ENCODE measurements at regions not wholly inside any gene's neighbourhood (a gene's known extent, or its start where the extent isn't known, plus 50 kb on each side); places are given as distances from the start of the nearest gene placed in this dataset.
"Not testable (repeated sequence)": the region's sequence is repeated elsewhere in the genome, so short reads cannot be mapped to it uniquely, and the experiment has no call there.

- not testable (repeated sequence) for H3K27ac ChIP-seq; DNase-seq (ENCODE audit: low read depth, low spot score)
These were observed 50.8 kb upstream of the GRIN2B start for GRCh38 chr12:14032191-14032590.

GRCh38 chr12:14043776-14044175 lies 62.4 kb upstream of the GRIN2B start:
- no peak for DNase-seq (ENCODE audit: low read depth, low spot score)
- no peak overlapping the region for H3K27ac ChIP-seq

GRCh38 chr12:14048941-14049545 lies 67.6 kb upstream of the GRIN2B start:
- no peak for DNase-seq (ENCODE audit: low read depth, low spot score)
- no peak overlapping the region for H3K27ac ChIP-seq

GRCh38 chr12:14057895-14058294 lies 76.5 kb upstream of the GRIN2B start:
- no peak overlapping the region for H3K27ac ChIP-seq
- no peak for DNase-seq (ENCODE audit: low read depth, low spot score)

- no peak overlapping the region for H3K27ac ChIP-seq
- no peak for DNase-seq (ENCODE audit: low read depth, low spot score)
These were observed 77.3 kb upstream of the GRIN2B start for GRCh38 chr12:14058717-14059116.

- no peak overlapping the region for H3K27ac ChIP-seq
- peak; percentile 44 for DNase-seq (ENCODE audit: low read depth, low spot score)
These were observed 78.1 kb upstream of the GRIN2B start for GRCh38 chr12:14059548-14059947.

GRCh38 chr12:14065616-14066015 lies 84.2 kb upstream of the GRIN2B start:
- DNase-seq (ENCODE audit: low read depth, low spot score) = no peak
- peak overlapping the region; percentile 22 for H3K27ac ChIP-seq

- DNase-seq (ENCODE audit: low read depth, low spot score) = peak; percentile 78
- peak overlapping the region; percentile 22 for H3K27ac ChIP-seq
These were observed 84.6 kb upstream of the GRIN2B start for GRCh38 chr12:14066021-14066420.

GRCh38 chr12:14068961-14069360 lies 87.6 kb upstream of the GRIN2B start:
- DNase-seq (ENCODE audit: low read depth, low spot score) = no peak
- no peak overlapping the region for H3K27ac ChIP-seq

- no peak overlapping the region for H3K27ac ChIP-seq
- DNase-seq (ENCODE audit: low read depth, low spot score) = no peak
These were observed 90.4 kb upstream of the GRIN2B start for GRCh38 chr12:14071833-14072232.

- no peak overlapping the region for H3K27ac ChIP-seq
- no peak for DNase-seq (ENCODE audit: low read depth, low spot score)
These were observed 91.6 kb upstream of the GRIN2B start for GRCh38 chr12:14072987-14073386.

GRCh38 chr12:14075797-14076393 lies 94.5 kb upstream of the GRIN2B start:
- H3K27ac ChIP-seq = no peak overlapping the region
- DNase-seq (ENCODE audit: low read depth, low spot score) = no peak

GRCh38 chr12:14076538-14076937 lies 95.1 kb upstream of the GRIN2B start:
- peak; percentile 39 for DNase-seq (ENCODE audit: low read depth, low spot score)
- H3K27ac ChIP-seq = no peak overlapping the region

- no peak overlapping the region for H3K27ac ChIP-seq
- no peak for DNase-seq (ENCODE audit: low read depth, low spot score)
These were observed 105.4 kb upstream of the GRIN2B start for GRCh38 chr12:14086838-14087237.

- no peak for DNase-seq (ENCODE audit: low read depth, low spot score)
- H3K27ac ChIP-seq = no peak overlapping the region
These were observed 118.6 kb upstream of the GRIN2B start for GRCh38 chr12:14099994-14100393.

- DNase-seq (ENCODE audit: low read depth, low spot score); H3K27ac ChIP-seq: not testable (repeated sequence)
These were observed 120.2 kb upstream of the GRIN2B start for GRCh38 chr12:14101556-14101955.

GRCh38 chr12:14111230-14111865 lies 129.9 kb upstream of the GRIN2B start:
- H3K27ac ChIP-seq = no peak overlapping the region
- DNase-seq (ENCODE audit: low read depth, low spot score) = no peak

- no peak for DNase-seq (ENCODE audit: low read depth, low spot score)
- H3K27ac ChIP-seq = no peak overlapping the region
These were observed 131.6 kb upstream of the GRIN2B start for GRCh38 chr12:14113031-14113430.

GRCh38 chr12:14126692-14127091 lies 145.3 kb upstream of the GRIN2B start:
- H3K27ac ChIP-seq = no peak overlapping the region
- no peak for DNase-seq (ENCODE audit: low read depth, low spot score)

- DNase-seq (ENCODE audit: low read depth, low spot score) = no peak
- no peak overlapping the region for H3K27ac ChIP-seq
These were observed 148.3 kb upstream of the GRIN2B start for GRCh38 chr12:14129611-14130195.

- no peak overlapping the region for H3K27ac ChIP-seq
- no peak for DNase-seq (ENCODE audit: low read depth, low spot score)
These were observed 154.6 kb upstream of the GRIN2B start for GRCh38 chr12:14135996-14136395.
